CD4-positive, alpha-beta T cell treated with Interleukin-1 beta for 1 hour (primary cell): ENCODE measurements at regions not wholly inside any gene's neighbourhood (a gene's known extent, or its start where the extent isn't known, plus 50 kb on each side); places are given as distances from the start of the nearest gene placed in this dataset.

Experiments used
- DNase-seq, 2 donors: peaks; one replicate each; pipeline ENCODE4 v3.0.0-alpha.2; 2020 to 2022

- no peak for DNase-seq
These were observed 97.5 kb upstream of the PRSS58 start for GRCh38 chr7:142355328-142355727.

GRCh38 chr7:142353147-142354060 is 95.5 kb upstream of the PRSS58 start:
- no peak for DNase-seq

- peak; percentile 33 to 39 for DNase-seq
These were observed 94.7 kb upstream of the PRSS58 start for GRCh38 chr7:142352543-142352942.

- DNase-seq, result no peak
These were observed 93.3 kb upstream of the PRSS58 start for GRCh38 chr7:142351145-142351544.

GRCh38 chr7:142349670-142350405 is 92.0 kb upstream of the PRSS58 start:
- DNase-seq, result no peak

GRCh38 chr7:142348921-142349405 is 91.1 kb upstream of the PRSS58 start:
- DNase-seq, result no peak

GRCh38 chr7:142348100-142348499 is 90.2 kb upstream of the PRSS58 start:
- no peak for DNase-seq

GRCh38 chr7:142347091-142347490 is 89.2 kb upstream of the PRSS58 start:
- DNase-seq, result no peak

GRCh38 chr7:142345811-142346210 is 88.0 kb upstream of the PRSS58 start:
- DNase-seq, result peak; percentile 40 to 46

GRCh38 chr7:142338633-142339501 is 81.0 kb upstream of the PRSS58 start:
- DNase-seq, result peak in 1 of 2 donors; percentile 33

GRCh38 chr7:142337054-142338001 is 79.5 kb upstream of the PRSS58 start:
- DNase-seq, result no peak

- no peak for DNase-seq
These were observed 76.9 kb upstream of the PRSS58 start for GRCh38 chr7:142334806-142335205.

- no peak for DNase-seq
These were observed 76.4 kb upstream of the PRSS58 start for GRCh38 chr7:142334236-142334635.

GRCh38 chr7:142332421-142332820 is 74.6 kb upstream of the PRSS58 start:
- no peak for DNase-seq

GRCh38 chr7:142331941-142332340 is 74.1 kb upstream of the PRSS58 start:
- no peak for DNase-seq

- no peak for DNase-seq
These were observed 71.4 kb upstream of the PRSS58 start for GRCh38 chr7:142329062-142329790.

GRCh38 chr7:142328551-142328950 is 70.7 kb upstream of the PRSS58 start:
- no peak for DNase-seq

GRCh38 chr7:142327628-142328405 is 70.0 kb upstream of the PRSS58 start:
- no peak for DNase-seq

GRCh38 chr7:142323706-142324105 is 65.8 kb upstream of the PRSS58 start:
- peak; percentile 33 to 41 for DNase-seq

GRCh38 chr7:142321391-142321790 is 63.5 kb upstream of the PRSS58 start:
- DNase-seq, result no peak
